GM23248 (cell line): ENCODE measurements at regions not wholly inside any gene's neighbourhood (a gene's known extent, or its start where the extent isn't known, plus 50 kb on each side); places are given as distances from the start of the nearest gene placed in this dataset.
A peak's percentile ranks its signal among the peaks of the same experiment; 100 is the strongest.

Experiments
- DNase-seq: peaks from one replicate; pipeline ENCODE4 v3.0.0-alpha.2; 2015
- H2AFZ ChIP-seq: fragments of 200-600 bp; sonication (generic); 2 replicates; pipeline ENCODE4 v1.6.1; 2016; ENCODE audit warnings: antibody characterized with exemption
- H3F3A ChIP-seq: fragments of 200-600 bp; sonication (generic); 2 replicates; pipeline ENCODE4 v1.6.1; 2016; ENCODE audit warnings: mild to moderate bottlenecking, antibody characterized with exemption, mixed run types; ENCODE audit not compliant: insufficient read depth
- H3K27ac ChIP-seq: fragments of 200-600 bp; sonication (generic); 2 replicates; pipeline ENCODE4 v1.5.1; 2016; ENCODE audit warnings: mild to moderate bottlenecking
- H3K27me3 ChIP-seq: fragments of 200-600 bp; sonication (generic); replicated peaks from 2 replicates; pipeline ENCODE4 v1.6.1; 2016; ENCODE audit warnings: mild to moderate bottlenecking; ENCODE audit not compliant: insufficient read depth
- H3K36me3 ChIP-seq: fragments of 200-600 bp; sonication (generic); 2 replicates; pipeline ENCODE4 v1.6.1; 2016; ENCODE audit warnings: low read depth, mild to moderate bottlenecking
- H3K4me1 ChIP-seq: fragments of 200-600 bp; sonication (generic); 2 replicates; pipeline ENCODE4 v1.6.1; 2016; ENCODE audit warnings: mild to moderate bottlenecking; ENCODE audit not compliant: insufficient read depth
- H3K4me2 ChIP-seq: fragments of 200-600 bp; sonication (generic); one replicate; pipeline ENCODE4 v1.6.1; 2016; ENCODE audit warnings: mild to moderate bottlenecking; ENCODE audit not compliant: unreplicated experiment
- H3K4me3 ChIP-seq: fragments of 200-600 bp; sonication (generic); 2 replicates; pipeline ENCODE4 v1.5.1; 2016; ENCODE audit warnings: mild to moderate bottlenecking
- H3K79me2 ChIP-seq: fragments of 200-600 bp; sonication (generic); 2 replicates; pipeline ENCODE4 v1.6.1; 2016; ENCODE audit warnings: mild to moderate bottlenecking; ENCODE audit not compliant: insufficient read depth
- H3K9ac ChIP-seq: fragments of 200-600 bp; sonication (generic); 2 replicates; pipeline ENCODE4 v1.6.1; 2016; ENCODE audit warnings: mild to moderate bottlenecking
- H3K9me2 ChIP-seq: fragments of 200-600 bp; sonication (generic); 2 replicates; pipeline ENCODE4 v1.6.1; 2016; ENCODE audit warnings: mixed run types, mild to moderate bottlenecking, moderate library complexity; ENCODE audit not compliant: insufficient read depth
- H3K9me3 ChIP-seq: fragments of 200-600 bp; sonication (generic); one replicate; pipeline ENCODE4 v1.6.1; 2017; ENCODE audit warnings: low read depth
- H4K20me1 ChIP-seq: fragments of 200-600 bp; sonication (generic); 2 replicates; pipeline ENCODE4 v1.6.0; 2016; ENCODE audit not compliant: insufficient read depth
- EZH2 ChIP-seq: fragments of 200-600 bp; sonication (generic); IDR thresholded peaks from 2 replicates; pipeline ENCODE4 v1.6.1; 2018; ENCODE audit warnings: antibody characterized with exemption, mild to moderate bottlenecking; ENCODE audit not compliant: insufficient read depth, poor library complexity, severe bottlenecking
- EZH2phosphoT487 ChIP-seq: fragments of 200-600 bp; sonication (generic); IDR thresholded peaks from 2 replicates; pipeline ENCODE4 v1.6.1; 2018; ENCODE audit warnings: antibody characterized with exemption, moderate library complexity, mild to moderate bottlenecking, low read depth; ENCODE audit not compliant: insufficient read depth
- WGBS, 2 experiments: methylation state at CpG; one replicate each; pipeline ENCODE4 v1.1.6; 2015 to 2017; ENCODE audit warnings: low lambda C conversion rate in 2 of 2, low coverage in 1 of 2; ENCODE audit errors: missing lambda C conversion rate in 2 of 2; 5-methylcytosine and 5-hydroxymethylcytosine counted together
- in situ Hi-C: fragments of 300-500 bp; cut with MboI; formaldehyde crosslinking; loops from 2 replicates; pipeline ENCODE4 v1.15.0; 2020

DNA sequence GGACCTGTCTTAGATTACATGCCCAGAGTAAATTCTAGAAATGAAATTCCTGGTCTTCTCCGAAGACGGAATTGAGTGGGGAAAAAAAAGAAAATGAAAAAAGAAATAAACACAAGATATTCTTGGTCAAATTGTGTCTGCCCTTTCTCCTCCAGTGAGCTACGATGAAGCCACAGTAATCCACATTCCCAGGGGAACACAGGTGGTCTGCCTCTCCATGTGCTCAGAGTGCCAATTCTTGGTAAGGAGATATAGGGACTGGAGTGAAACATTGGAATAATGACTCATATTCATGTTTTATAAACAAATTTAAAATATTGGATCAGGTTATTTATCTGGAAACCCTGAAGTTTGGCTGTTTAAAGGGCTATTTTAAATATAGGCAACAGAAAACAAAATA is 54.2 kb upstream of the MGST2 start:
- Histone ChIP-seq H3K36me3 (no peaks in the 10 kb centered on the region), H3K9me3 (no peaks in the 10 kb centered on the region), H3K9ac (no peak overlapping the region), H3F3A (no peaks in the 10 kb centered on the region), H3K27ac (no peak overlapping the region), H3K4me3 (no peak overlapping the region), H3K4me2 (no peak overlapping the region), H3K27me3 (0 out of 2 replicates have a peak, but pooled peaks cover 2% of the 10 kb centered on the region), H3K79me2 (no peaks in the 10 kb centered on the region), H2AFZ (no peak overlapping the region), H3K9me2 (no peaks in the 10 kb centered on the region), H3K4me1 (peaks cover 18% of the 10 kb centered on the region), H4K20me1 (no peaks in the 10 kb centered on the region)
- TF ChIP-seq EZH2phosphoT487: no peak
- no peak for DNase-seq
- 98% methylated on average over 3 of the region's 3 CpGs for WGBS, 2 experiments
- in situ Hi-C loops: no loop called here

DNA sequence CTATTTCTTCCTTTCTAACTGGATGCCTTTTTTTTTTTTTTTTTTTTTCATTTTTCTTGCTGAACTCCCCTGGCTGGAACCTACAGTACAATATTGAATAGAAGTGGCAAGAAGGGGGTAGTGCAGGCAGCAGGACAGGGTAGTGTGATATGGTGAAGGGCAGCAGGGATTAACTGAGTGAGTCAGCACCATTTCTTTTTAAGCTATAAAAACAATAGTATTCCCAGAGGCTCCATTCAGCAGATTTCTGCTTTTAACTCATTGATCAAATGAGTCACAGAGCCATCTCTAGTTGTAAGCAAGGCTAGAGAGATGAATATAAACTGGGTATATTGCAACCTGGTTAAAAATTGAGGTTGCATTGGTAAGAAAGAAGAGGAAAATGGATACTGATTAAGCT is 53.6 kb upstream of the SETD7 start:
- no peaks in the 10 kb centered on the region for H4K20me1 ChIP-seq
- H3K36me3 ChIP-seq: no peaks in the 10 kb centered on the region
- H2AFZ ChIP-seq: no peak overlapping the region
- H3K9ac ChIP-seq: no peak overlapping the region
- H3K9me2 ChIP-seq: no peaks in the 10 kb centered on the region
- TF ChIP-seq EZH2phosphoT487: no peak
- TF ChIP-seq EZH2: no peak
- no peak overlapping the region for H3K27ac ChIP-seq
- no peaks in the 10 kb centered on the region for H3K79me2 ChIP-seq
- DNase-seq: peak; percentile 71
- in situ Hi-C loops: no loop called here
- no peak overlapping the region for H3K4me2 ChIP-seq
- H3K27me3 ChIP-seq: peaks cover 9% of the 10 kb centered on the region
- H3K4me3 ChIP-seq: no peak overlapping the region
- no peaks in the 10 kb centered on the region for H3K9me3 ChIP-seq
- H3F3A ChIP-seq: no peaks in the 10 kb centered on the region
- H3K4me1 ChIP-seq: peaks cover 18% of the 10 kb centered on the region

DNA sequence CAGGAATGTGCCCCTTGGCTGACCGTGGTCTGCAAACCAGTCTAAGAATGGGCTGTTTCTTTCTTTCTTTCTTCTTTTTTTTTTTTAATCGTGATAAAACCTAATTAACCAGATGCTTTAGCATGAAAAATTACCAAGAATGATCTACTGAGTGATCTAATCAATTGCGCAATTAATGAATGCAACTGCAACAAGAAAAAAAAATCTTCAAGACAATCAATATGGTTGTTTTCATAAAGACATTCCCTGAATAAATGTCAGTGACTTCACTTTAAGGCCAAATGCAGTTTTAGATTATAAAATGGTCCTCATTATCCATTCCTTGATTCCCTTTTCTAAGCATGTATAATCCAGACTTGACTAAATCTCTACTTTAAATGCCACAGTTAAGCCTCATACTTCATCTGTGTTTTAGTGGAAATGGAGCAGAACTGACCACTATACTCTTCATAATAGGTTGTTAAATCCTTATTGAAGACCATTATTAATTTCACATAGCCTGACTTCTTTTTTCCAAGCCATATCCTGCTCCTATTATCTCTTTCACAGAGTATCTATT is 51.6 kb upstream of the SETD7 start:
- TF ChIP-seq EZH2: no peak
- TF ChIP-seq EZH2phosphoT487: no peak
- peak; percentile 26 for DNase-seq
- Histone ChIP-seq H3K4me1 (peaks cover 18% of the 10 kb centered on the region), H3K9me2 (no peaks in the 10 kb centered on the region), H3K4me2 (peak overlapping the region; percentile 21), H3K27me3 (peaks cover 9% of the 10 kb centered on the region), H4K20me1 (no peaks in the 10 kb centered on the region), H3K9ac (no peak overlapping the region), H3F3A (no peaks in the 10 kb centered on the region), H3K79me2 (no peaks in the 10 kb centered on the region), H3K36me3 (no peaks in the 10 kb centered on the region), H3K27ac (no peak overlapping the region), H3K9me3 (no peaks in the 10 kb centered on the region), H2AFZ (no peak overlapping the region), H3K4me3 (no peak overlapping the region)
- in situ Hi-C loops: no loop called here
- WGBS, 2 experiments: 48 to 52% methylated on average over 3 of the region's 3 CpGs

DNA sequence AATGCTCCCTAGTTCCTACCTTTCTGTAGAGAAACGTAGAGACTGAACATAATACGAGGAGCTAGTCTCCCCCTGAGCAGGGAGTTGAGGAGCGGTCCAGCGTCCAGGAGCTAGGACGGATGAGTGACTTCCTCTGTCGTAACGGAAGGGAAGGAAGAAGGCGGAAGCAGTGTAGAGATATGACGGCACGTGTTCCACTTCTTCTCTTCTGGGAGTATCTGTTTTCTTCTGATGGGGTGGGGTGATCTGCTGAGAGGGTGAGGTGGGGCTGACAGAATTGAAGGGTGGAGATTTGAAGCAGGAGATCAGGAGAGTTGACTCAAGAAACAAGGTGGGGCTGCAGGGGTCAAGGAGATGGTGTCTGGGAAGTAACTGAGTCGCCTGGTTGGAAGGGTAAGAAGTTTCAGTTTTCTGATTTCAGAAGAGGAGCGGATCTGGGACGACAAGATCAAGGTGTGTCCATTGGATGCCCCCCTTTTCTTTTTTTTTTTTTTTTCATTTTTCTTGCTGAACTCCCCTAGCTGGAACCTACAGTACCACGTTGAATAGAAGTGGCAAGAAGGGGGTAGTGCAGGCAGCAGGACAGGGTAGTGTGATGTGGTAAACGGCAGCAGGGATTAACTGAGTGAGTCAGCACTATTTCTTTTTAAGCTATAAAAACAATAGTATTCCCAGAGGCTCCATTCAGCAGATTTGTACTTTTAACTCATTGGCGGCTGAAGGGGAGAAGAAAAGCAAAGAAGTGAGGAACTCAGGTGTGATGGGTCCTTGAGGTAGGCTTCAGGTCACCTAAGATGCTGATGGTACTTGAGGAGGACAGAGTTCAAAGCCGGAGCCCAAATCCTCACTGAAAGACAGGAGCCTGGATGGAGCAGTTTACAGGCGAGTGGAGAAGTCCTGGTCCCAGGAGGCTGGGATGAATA is 50.8 kb upstream of the SETD7 start:
- H2AFZ ChIP-seq: no peak overlapping the region
- peak overlapping the region; percentile 21 for H3K4me2 ChIP-seq
- peaks cover 18% of the 10 kb centered on the region for H3K4me1 ChIP-seq
- no peaks in the 10 kb centered on the region for H3K79me2 ChIP-seq
- H3K27me3 ChIP-seq: peaks cover 9% of the 10 kb centered on the region
- H3F3A ChIP-seq: no peaks in the 10 kb centered on the region
- H3K36me3 ChIP-seq: no peaks in the 10 kb centered on the region
- 71 to 72% methylated on average over 18 of the region's 18 CpGs for WGBS, 2 experiments
- in situ Hi-C loops: no loop called here
- TF ChIP-seq EZH2: no peak
- TF ChIP-seq EZH2phosphoT487: no peak
- H3K27ac ChIP-seq: no peak overlapping the region
- no peaks in the 10 kb centered on the region for H4K20me1 ChIP-seq
- H3K4me3 ChIP-seq: no peak overlapping the region
- no peak overlapping the region for H3K9ac ChIP-seq
- DNase-seq: peak; percentile 77
- H3K9me2 ChIP-seq: no peaks in the 10 kb centered on the region
- H3K9me3 ChIP-seq: no peaks in the 10 kb centered on the region
